WI38 (cell line): ENCODE measurements at regions not wholly inside any gene's neighbourhood (a gene's known extent, or its start where the extent isn't known, plus 50 kb on each side); places are given as distances from the start of the nearest gene placed in this dataset.
"Not testable (repeated sequence)": the region's sequence is repeated elsewhere in the genome, so short reads cannot be mapped to it uniquely, and the experiment has no call there.

Source experiments
- H3K4me3 ChIP-seq: 2 replicates; pipeline ENCODE4 v1.5.1; 2011; ENCODE audit warnings: low read depth, mild to moderate bottlenecking, control low read depth, low read length
- TF ChIP-seq, protein P1 (sequence below): IDR thresholded peaks from 2 replicates; pipeline ENCODE4 v1.5.1; 2012; ENCODE audit warnings: low read depth, mild to moderate bottlenecking, control low read depth, low read length

DNA sequence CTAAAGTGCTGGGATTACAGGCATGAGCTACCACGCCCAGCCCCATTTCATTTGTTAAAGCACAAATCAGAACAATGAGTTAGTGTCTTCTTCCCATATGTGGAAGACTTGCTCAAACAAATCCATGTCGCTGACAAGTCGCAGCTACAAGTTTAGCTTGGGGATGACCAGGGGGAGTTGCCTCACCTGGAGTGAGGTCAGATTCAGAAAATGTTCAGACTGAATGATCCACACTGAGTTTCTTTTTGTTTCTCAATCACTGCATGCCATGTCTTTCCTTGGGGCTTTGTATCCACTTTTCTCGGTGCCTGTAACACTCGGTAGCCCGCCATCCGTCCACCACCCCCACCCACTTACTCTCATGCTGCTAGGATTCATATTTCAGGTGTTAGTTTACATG, 437.3 kb upstream of the DYNLRB2 start:
- no peak overlapping the region for H3K4me3 ChIP-seq
- TF ChIP-seq, protein P1, sequence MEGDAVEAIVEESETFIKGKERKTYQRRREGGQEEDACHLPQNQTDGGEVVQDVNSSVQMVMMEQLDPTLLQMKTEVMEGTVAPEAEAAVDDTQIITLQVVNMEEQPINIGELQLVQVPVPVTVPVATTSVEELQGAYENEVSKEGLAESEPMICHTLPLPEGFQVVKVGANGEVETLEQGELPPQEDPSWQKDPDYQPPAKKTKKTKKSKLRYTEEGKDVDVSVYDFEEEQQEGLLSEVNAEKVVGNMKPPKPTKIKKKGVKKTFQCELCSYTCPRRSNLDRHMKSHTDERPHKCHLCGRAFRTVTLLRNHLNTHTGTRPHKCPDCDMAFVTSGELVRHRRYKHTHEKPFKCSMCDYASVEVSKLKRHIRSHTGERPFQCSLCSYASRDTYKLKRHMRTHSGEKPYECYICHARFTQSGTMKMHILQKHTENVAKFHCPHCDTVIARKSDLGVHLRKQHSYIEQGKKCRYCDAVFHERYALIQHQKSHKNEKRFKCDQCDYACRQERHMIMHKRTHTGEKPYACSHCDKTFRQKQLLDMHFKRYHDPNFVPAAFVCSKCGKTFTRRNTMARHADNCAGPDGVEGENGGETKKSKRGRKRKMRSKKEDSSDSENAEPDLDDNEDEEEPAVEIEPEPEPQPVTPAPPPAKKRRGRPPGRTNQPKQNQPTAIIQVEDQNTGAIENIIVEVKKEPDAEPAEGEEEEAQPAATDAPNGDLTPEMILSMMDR, result no peak

DNA sequence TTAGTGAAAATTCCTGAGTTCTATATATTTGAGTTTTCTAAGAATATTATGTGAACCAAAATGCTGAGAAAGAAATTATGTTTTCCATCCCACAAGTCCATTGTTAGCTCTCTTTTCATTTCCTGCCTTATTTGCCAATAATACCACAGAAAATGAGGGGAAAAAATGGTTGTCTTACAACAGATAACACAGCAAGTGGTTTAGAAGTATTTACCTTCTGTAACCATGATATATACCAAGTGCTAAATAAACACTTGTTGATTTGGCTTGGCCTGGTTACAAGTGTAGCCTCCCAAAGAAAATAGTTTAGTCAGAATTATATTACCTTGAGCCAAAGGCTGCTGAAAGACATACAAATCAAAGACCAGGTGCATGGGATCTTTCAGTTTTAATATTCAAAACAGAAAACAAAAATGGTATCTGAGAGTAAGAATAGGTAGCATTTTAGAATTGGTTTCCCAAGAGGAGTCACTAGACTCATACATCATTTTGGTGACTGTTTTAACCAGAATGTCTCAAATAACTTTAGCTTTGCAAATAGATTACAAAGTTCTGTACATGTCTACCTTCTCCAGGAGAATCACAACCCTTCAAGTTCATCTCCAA, 439.8 kb upstream of the DYNLRB2 start:
- TF ChIP-seq, protein P1, result no peak
- H3K4me3 ChIP-seq, result no peak overlapping the region

DNA sequence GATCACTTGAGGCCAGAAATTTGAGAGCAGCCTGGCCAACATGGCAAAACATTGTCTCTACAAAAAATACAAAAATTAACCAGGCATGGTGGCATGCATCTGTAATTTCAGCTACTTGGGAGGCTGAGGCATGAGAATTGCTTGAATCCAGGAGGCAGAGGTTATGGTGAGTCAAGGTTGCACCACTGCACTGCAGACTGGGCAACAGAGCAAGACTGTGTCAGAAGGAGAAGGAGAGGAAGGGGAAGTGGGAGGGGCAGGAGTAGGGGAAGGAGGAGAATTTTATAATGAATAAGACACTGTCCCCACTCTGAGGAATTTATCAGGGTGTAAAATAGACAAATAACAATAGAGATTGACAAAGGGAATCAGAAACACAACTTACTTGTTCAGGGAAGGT, 440.6 kb upstream of the DYNLRB2 start:
- no peak overlapping the region for H3K4me3 ChIP-seq
- TF ChIP-seq, protein P1, result no peak

DNA sequence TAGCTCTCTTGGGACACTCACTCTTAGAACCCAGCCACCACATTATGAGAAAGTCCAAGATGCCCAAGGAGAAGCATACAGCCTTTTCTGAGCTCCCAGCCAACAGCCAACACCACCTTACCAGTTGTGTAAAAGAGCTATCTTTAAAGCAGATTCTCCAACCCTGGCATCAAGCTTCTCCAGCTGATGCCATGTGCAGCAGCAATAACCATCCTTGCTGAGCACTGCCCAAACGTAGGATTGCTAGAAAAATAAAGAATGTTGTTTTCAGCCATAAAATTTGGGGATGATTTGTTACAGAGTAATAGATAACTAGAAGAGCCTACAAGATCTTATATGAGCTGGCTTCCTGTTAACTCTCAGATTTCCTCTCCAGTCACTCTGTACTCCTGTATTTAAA, 443.7 kb upstream of the DYNLRB2 start:
- H3K4me3 ChIP-seq, result no peak overlapping the region
- TF ChIP-seq, protein P1, result no peak

DNA sequence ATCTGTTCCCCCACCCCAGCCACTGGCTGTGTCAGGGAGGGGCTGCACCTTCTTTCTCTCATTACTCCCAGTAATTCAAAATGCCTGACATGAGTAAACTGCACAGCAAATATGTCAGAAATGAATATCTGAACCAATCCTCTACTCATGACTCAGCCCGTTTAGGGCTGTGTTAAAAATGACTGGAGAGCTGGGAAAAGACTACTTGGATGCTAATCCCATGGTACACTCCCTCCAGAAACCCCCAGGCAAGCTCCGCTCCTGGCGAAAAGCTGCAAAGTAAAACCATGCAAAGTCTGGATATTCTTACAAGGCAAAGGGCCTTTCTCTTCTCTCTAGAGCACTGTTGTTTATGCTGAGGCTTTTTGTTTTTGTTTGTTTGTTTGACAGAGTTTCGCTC, 448.1 kb upstream of the DYNLRB2 start:
- no peak overlapping the region for H3K4me3 ChIP-seq
- TF ChIP-seq, protein P1, result no peak

DNA sequence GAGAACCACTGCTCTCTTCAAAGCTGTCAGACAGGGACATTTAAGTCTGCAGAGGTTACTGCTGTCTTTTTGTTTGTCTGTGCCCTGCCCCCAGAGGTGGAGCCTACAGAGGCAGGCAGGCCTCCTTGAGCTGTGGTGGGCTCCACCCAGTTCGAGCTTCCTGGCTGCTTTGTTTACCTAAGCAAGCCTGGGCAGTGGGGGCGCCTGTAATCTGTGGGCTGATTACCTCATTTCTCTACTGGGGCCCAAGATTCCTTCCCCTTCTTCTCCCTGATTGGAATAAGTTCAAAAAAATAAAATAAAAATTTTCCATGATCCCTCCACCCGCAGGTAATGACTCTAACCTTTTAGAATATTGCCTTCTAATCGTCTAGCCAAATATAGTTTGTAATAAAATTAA, 449.3 kb upstream of the DYNLRB2 start:
- not testable (repeated sequence) for H3K4me3 ChIP-seq

DNA sequence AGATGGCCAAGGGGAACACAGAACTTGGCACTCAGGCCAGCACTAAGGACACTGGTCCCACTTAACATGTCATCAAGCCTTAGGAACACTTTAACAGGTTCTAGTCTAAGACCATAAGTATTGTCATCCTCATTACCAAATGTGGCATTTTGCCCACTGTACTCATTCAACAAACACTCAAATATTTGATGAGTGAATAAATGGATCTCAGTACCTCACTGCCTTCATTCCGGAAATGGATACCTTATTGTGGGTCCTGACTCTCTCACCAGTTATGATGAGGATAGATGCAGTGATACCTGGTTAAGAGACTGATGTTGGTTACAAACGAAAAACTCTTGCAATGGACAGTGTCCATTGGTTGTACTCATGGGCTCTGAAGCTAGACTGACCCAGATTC, 455.2 kb upstream of the DYNLRB2 start:
- TF ChIP-seq, protein P1, result no peak

DNA sequence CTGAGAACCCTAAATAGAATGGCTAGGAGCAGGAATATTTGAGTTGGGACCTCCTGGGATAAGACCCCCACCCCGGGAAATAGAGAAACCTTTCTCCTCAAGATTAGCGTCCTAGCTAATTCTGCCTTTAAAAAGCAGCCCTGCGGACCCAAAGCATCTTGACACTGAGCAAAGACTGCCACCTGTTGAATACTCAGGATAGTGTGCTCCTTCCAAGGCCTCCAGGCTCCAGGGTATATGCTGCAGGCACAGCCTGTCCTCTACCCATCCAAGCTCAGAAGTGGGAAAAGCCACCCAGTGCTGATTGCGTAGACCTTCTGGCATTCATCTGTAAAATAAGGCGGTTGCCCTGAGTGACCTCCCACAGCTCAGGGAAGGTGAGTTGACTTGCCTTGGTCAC, 456.2 kb upstream of the DYNLRB2 start:
- TF ChIP-seq, protein P1, result no peak
- H3K4me3 ChIP-seq, result no peak overlapping the region

More for the DNA sequence above, 455.2 kb upstream of the DYNLRB2 start:
- no peak overlapping the region for H3K4me3 ChIP-seq
